ENCODE measurements at regions not wholly inside any gene's neighbourhood (a gene's known extent, or its start where the extent isn't known, plus 50 kb on each side); places are given as distances from the start of the nearest gene placed in this dataset.

DNA sequence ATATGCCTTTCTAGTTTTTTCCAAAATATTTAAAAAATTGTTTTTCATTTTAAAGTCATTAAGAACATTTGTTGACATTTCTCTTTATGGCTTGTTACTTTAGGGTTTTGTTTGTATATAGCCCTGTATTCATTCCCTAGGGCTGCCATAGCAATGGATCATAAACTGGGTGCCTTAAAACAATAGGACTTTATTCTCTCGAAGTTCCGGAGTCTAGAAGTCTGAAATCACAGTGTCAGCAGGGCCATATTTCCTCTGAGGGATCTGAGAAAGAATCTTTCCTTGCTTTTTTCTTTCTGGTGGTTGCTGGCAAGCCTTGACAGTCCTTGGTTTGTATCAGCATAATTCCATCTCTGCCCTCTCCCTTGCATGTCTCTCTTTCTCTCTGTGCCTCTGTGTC is 63.4 kb upstream of the CADPS start:
- no peak for TF ChIP-seq CTCF (IDR thresholded peaks at IDR 0.05; ENCODE audit: unreplicated experiment)
- Mint-ChIP-seq H3K4me3 (ENCODE audit: unreplicated experiment) (no peak overlapping the region), H3K27ac (ENCODE audit: unreplicated experiment) (no peak overlapping the region), H3K9me3 (ENCODE audit: unreplicated experiment) (no peaks in the 10 kb centered on the region), H3K36me3 (ENCODE audit: low read depth, unreplicated experiment) (peaks cover 3% of the 10 kb centered on the region), H3K27me3 (ENCODE audit: unreplicated experiment) (peaks cover 2% of the 10 kb centered on the region), H3K4me1 (ENCODE audit: unreplicated experiment) (peaks cover 13% of the 10 kb centered on the region)
- no peak for DNase-seq (ENCODE audit: low spot score)

GRCh38 chr3:62939707-62940106 is 64.5 kb upstream of the CADPS start:
- Mint-ChIP-seq H3K27me3 (ENCODE audit: unreplicated experiment) (peaks cover 2% of the 10 kb centered on the region), H3K27ac (ENCODE audit: unreplicated experiment) (no peak overlapping the region), H3K9me3 (ENCODE audit: unreplicated experiment) (no peaks in the 10 kb centered on the region), H3K4me1 (ENCODE audit: unreplicated experiment) (peaks cover 13% of the 10 kb centered on the region), H3K4me3 (ENCODE audit: unreplicated experiment) (no peak overlapping the region), H3K36me3 (ENCODE audit: low read depth, unreplicated experiment) (peaks cover 3% of the 10 kb centered on the region)
- DNase-seq (ENCODE audit: low spot score), result no peak
- TF ChIP-seq CTCF (IDR thresholded peaks at IDR 0.05; ENCODE audit: unreplicated experiment), result no peak

- Mint-ChIP-seq H3K4me1 (ENCODE audit: unreplicated experiment) (peaks cover 6% of the 10 kb centered on the region), H3K4me3 (ENCODE audit: unreplicated experiment) (no peak overlapping the region), H3K27ac (ENCODE audit: unreplicated experiment) (peak overlapping the region; percentile 77), H3K27me3 (ENCODE audit: unreplicated experiment) (no peaks in the 10 kb centered on the region), H3K36me3 (ENCODE audit: low read depth, unreplicated experiment) (peaks cover 3% of the 10 kb centered on the region), H3K9me3 (ENCODE audit: unreplicated experiment) (no peaks in the 10 kb centered on the region)
- no peak for TF ChIP-seq CTCF (IDR thresholded peaks at IDR 0.05; ENCODE audit: unreplicated experiment)
- no peak for DNase-seq (ENCODE audit: low spot score)
Measured at GRCh38 chr3:62940771-62941563, 65.8 kb upstream of the CADPS start.

DNA sequence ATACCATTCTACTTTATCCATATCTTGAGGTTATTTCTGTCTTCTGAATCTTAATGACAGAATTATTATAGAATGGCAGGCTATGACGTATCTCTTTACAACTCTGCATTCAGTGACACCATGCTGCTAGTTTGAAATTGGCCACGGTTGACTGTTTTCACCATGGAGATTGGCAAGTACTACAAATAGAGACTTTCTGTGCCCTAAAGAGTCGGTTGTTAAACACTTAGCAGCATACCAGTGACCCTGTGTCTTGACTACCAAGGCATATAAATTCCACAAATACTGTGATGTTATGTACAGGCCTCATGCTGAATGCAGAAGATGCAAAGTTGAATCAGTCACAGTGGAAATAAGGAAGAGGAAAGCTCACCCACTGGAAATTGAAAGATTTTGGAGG is 67.0 kb upstream of the CADPS start:
- Mint-ChIP-seq H3K9me3 (ENCODE audit: unreplicated experiment) (no peaks in the 10 kb centered on the region), H3K36me3 (ENCODE audit: low read depth, unreplicated experiment) (peaks cover 3% of the 10 kb centered on the region), H3K4me1 (ENCODE audit: unreplicated experiment) (peaks cover 6% of the 10 kb centered on the region), H3K27me3 (ENCODE audit: unreplicated experiment) (no peaks in the 10 kb centered on the region), H3K27ac (ENCODE audit: unreplicated experiment) (no peak overlapping the region), H3K4me3 (ENCODE audit: unreplicated experiment) (no peak overlapping the region)
- DNase-seq (ENCODE audit: low spot score), result no peak
- TF ChIP-seq CTCF (IDR thresholded peaks at IDR 0.05; ENCODE audit: unreplicated experiment), result no peak

DNA sequence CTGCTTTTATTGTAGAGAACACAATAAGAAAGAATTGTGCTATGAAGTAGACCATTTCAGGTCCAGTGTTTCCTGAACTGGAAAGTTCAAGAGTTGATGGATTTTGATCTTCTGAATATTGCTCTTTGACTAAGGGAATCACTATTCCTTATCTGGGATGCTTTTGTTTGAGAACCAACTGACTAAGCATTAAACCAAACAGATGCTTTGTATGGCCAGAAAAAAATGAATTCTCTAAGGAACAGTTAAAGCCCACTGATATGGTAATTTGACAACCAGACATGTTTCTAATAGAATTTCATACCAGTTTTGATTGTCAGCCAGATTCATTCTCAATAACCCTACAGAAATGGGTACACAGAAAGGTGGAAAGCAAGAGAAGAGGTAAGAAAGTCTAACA is 67.5 kb upstream of the CADPS start:
- TF ChIP-seq CTCF (IDR thresholded peaks at IDR 0.05; ENCODE audit: unreplicated experiment), result no peak
- Mint-ChIP-seq H3K27me3 (ENCODE audit: unreplicated experiment) (no peaks in the 10 kb centered on the region), H3K36me3 (ENCODE audit: low read depth, unreplicated experiment) (no peaks in the 10 kb centered on the region), H3K4me1 (ENCODE audit: unreplicated experiment) (peaks cover 6% of the 10 kb centered on the region), H3K9me3 (ENCODE audit: unreplicated experiment) (no peaks in the 10 kb centered on the region), H3K27ac (ENCODE audit: unreplicated experiment) (no peak overlapping the region), H3K4me3 (ENCODE audit: unreplicated experiment) (no peak overlapping the region)
- no peak for DNase-seq (ENCODE audit: low spot score)
